ENCODE measurements at regions not wholly inside any gene's neighbourhood (a gene's known extent, or its start where the extent isn't known, plus 50 kb on each side); places are given as distances from the start of the nearest gene placed in this dataset.

- TF ChIP-seq CTCF (tag by site-specific recombination; IDR thresholded peaks at IDR 0.05) (no peak), ZBTB1 (tag by site-specific recombination; IDR thresholded peaks at IDR 0.05) (no peak), REST (tag by site-specific recombination; IDR thresholded peaks at IDR 0.05) (no peak), ZNF341 (tag by site-specific recombination; IDR thresholded peaks at IDR 0.05; ENCODE audit: low read depth) (no peak), ZNF501 (tag by site-specific recombination; IDR thresholded peaks at IDR 0.05) (no peak), ZBTB20 (tag by site-specific recombination; IDR thresholded peaks at IDR 0.05) (no peak), PRDM6 (tag by site-specific recombination; IDR thresholded peaks at IDR 0.05) (no peak), ZNF544 (tag by site-specific recombination; IDR thresholded peaks at IDR 0.05) (no peak), ZSCAN30 (tag by site-specific recombination; IDR thresholded peaks at IDR 0.05) (no peak)
These were observed 107.0 kb upstream of the IRF2BP2 start for GRCh38 chr1:234716908-234717375.

Measured in HEK293 (cell line).